Ishikawa (cell line): ENCODE measurements at regions not wholly inside any gene's neighbourhood (a gene's known extent, or its start where the extent isn't known, plus 50 kb on each side); places are given as distances from the start of the nearest gene placed in this dataset.

Experiments used
- CEBPB ChIP-seq: IDR thresholded peaks from 2 replicates; pipeline ENCODE4 v1.6.1; 2012
- CREB1 ChIP-seq: IDR thresholded peaks from 2 replicates; pipeline ENCODE4 v1.6.1; 2012; ENCODE audit warnings: low read depth
- EGR1 ChIP-seq: IDR thresholded peaks from 2 replicates; pipeline ENCODE4 v1.6.1; 2012
- EP300 ChIP-seq: IDR thresholded peaks from 2 replicates; pipeline ENCODE4 v1.6.1; 2012; ENCODE audit warnings: borderline replicate concordance
- FOXM1 ChIP-seq: IDR thresholded peaks from 2 replicates; pipeline ENCODE4 v1.6.1; 2012; ENCODE audit warnings: low read depth, borderline replicate concordance
- TAF1 ChIP-seq: IDR thresholded peaks from 2 replicates; pipeline ENCODE4 v1.6.1; 2012; ENCODE audit warnings: low read depth, mild to moderate bottlenecking
- TF ChIP-seq, protein P1 (sequence below): IDR thresholded peaks from 2 replicates; pipeline ENCODE4 v1.6.1; 2012; ENCODE audit warnings: low read depth, mild to moderate bottlenecking

DNA sequence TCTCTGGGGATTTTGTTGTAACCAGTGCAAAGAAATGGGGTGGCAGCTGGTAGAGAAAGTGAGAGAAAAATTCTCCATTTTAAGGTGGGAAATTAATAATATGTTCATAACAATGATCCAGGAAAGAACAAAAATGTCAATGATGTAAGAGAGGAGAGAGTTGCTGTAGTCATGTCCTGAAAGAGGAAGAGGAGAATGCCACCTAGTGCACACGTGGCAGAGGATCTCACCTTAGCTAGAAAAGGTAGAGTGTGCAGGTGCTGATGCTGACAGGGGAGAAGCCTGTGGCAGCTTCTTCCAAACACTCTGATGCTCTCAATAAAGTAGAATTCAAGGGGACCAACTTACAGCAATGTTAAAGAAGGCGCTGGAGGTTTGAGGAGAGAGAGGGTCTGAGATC, 282.9 kb upstream of the PKDCC start:
- TF ChIP-seq, protein P1, sequence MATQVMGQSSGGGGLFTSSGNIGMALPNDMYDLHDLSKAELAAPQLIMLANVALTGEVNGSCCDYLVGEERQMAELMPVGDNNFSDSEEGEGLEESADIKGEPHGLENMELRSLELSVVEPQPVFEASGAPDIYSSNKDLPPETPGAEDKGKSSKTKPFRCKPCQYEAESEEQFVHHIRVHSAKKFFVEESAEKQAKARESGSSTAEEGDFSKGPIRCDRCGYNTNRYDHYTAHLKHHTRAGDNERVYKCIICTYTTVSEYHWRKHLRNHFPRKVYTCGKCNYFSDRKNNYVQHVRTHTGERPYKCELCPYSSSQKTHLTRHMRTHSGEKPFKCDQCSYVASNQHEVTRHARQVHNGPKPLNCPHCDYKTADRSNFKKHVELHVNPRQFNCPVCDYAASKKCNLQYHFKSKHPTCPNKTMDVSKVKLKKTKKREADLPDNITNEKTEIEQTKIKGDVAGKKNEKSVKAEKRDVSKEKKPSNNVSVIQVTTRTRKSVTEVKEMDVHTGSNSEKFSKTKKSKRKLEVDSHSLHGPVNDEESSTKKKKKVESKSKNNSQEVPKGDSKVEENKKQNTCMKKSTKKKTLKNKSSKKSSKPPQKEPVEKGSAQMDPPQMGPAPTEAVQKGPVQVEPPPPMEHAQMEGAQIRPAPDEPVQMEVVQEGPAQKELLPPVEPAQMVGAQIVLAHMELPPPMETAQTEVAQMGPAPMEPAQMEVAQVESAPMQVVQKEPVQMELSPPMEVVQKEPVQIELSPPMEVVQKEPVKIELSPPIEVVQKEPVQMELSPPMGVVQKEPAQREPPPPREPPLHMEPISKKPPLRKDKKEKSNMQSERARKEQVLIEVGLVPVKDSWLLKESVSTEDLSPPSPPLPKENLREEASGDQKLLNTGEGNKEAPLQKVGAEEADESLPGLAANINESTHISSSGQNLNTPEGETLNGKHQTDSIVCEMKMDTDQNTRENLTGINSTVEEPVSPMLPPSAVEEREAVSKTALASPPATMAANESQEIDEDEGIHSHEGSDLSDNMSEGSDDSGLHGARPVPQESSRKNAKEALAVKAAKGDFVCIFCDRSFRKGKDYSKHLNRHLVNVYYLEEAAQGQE, result no peak
- no peak for TF ChIP-seq EGR1
- TF ChIP-seq TAF1, result no peak
- TF ChIP-seq EP300, result no peak
- no peak for TF ChIP-seq FOXM1
- no peak for TF ChIP-seq CEBPB
- no peak for TF ChIP-seq CREB1
